ENCODE measurements at regions not wholly inside any gene's neighbourhood (a gene's known extent, or its start where the extent isn't known, plus 50 kb on each side); places are given as distances from the start of the nearest gene placed in this dataset.
A peak's percentile ranks its signal among the peaks of the same experiment; 100 is the strongest.

DNA sequence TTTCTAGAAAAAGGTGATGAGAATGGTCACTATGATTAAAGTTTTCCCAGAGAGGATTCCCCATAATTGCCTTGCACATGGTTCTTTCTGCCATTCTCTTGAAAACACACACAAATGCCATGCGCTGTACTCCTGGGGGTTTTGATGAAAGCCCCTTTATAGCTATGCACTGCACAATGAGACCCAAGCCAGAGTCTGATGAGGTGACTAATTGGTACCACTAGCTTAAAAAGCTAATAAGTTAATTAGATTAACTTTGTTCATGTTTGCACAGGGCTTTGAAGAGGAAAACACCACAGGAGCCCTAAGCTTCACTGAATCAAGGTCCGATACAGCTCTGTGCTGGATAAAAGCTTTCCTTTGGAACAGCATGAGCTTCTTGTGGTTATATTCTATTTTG, 132.2 kb downstream of the NKX6-1 start:
- no peaks in the 10 kb centered on the region for H3K27me3 Mint-ChIP-seq (ENCODE audit: unreplicated experiment)
- peaks cover 17% of the 10 kb centered on the region for H3K4me1 Mint-ChIP-seq (ENCODE audit: low read depth, unreplicated experiment)
- no peak for DNase-seq
- H3K9me3 Mint-ChIP-seq (ENCODE audit: unreplicated experiment) = peaks cover 2% of the 10 kb centered on the region
- H3K36me3 Mint-ChIP-seq (ENCODE audit: unreplicated experiment) = no peaks in the 10 kb centered on the region
- no peak overlapping the region for H3K4me3 Mint-ChIP-seq (ENCODE audit: unreplicated experiment)
- TF ChIP-seq, protein P1, sequence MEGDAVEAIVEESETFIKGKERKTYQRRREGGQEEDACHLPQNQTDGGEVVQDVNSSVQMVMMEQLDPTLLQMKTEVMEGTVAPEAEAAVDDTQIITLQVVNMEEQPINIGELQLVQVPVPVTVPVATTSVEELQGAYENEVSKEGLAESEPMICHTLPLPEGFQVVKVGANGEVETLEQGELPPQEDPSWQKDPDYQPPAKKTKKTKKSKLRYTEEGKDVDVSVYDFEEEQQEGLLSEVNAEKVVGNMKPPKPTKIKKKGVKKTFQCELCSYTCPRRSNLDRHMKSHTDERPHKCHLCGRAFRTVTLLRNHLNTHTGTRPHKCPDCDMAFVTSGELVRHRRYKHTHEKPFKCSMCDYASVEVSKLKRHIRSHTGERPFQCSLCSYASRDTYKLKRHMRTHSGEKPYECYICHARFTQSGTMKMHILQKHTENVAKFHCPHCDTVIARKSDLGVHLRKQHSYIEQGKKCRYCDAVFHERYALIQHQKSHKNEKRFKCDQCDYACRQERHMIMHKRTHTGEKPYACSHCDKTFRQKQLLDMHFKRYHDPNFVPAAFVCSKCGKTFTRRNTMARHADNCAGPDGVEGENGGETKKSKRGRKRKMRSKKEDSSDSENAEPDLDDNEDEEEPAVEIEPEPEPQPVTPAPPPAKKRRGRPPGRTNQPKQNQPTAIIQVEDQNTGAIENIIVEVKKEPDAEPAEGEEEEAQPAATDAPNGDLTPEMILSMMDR (IDR thresholded peaks at IDR 0.05; ENCODE audit: partially characterized antibody, unreplicated experiment) = no peak
- no peak overlapping the region for H3K27ac Mint-ChIP-seq (ENCODE audit: unreplicated experiment)

DNA sequence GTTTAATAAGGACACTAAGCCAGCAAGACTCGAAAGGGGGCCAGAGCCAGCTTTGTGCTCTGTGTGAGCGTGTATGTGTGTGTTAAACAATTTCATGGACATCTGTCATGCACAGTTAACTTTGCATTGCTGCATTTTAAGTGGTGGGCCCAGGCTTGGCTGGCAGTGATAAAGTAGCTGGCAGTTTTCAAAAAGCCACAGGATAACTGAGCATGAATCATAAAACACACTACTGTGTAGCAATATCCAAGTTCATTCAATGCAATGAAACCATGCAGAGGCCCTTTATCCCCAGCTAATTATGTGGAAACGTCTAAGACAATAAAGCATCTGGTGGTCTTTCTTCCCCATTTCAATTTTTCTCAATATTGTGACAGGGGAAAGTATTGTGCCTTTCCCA, 132.9 kb downstream of the NKX6-1 start:
- Mint-ChIP-seq H3K27ac (ENCODE audit: unreplicated experiment) (no peak overlapping the region), H3K36me3 (ENCODE audit: unreplicated experiment) (no peaks in the 10 kb centered on the region), H3K4me3 (ENCODE audit: unreplicated experiment) (no peak overlapping the region), H3K27me3 (ENCODE audit: unreplicated experiment) (no peaks in the 10 kb centered on the region), H3K9me3 (ENCODE audit: unreplicated experiment) (peaks cover 2% of the 10 kb centered on the region), H3K4me1 (ENCODE audit: low read depth, unreplicated experiment) (peaks cover 17% of the 10 kb centered on the region)
- no peak for DNase-seq
- TF ChIP-seq, protein P1 (IDR thresholded peaks at IDR 0.05; ENCODE audit: partially characterized antibody, unreplicated experiment) = no peak

DNA sequence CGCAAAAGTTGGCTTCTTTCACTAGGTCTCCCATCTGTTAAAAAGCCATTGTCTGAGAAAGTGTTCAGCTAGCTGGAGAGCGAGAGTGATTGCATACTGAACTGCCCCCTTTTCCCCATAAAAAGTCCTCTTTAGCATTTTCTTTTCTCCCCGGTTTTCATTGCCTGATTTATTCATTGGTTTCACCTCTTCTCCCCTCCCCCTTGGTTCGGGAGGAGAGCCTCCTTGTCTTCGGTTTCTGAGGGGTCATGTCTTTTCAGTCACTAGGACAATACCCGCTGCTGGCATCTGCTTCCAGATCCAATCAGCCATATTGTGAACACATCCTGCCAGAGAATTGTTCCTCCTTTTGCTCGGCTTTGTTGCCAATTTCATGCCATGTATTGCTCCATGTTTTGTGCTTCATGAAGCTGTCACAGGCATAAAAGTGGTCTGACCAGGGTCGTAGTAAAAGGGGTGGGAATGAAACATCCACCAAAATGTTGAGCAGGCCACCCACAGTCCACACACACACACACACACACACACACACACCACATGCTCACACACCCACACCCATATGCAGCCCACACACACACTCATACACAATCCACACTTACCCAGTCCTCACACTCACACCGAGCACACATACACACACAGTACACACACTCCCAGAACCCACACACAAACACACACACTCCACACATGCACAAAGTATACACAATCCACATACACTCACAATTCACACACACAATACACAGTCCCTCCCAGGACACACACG, 136.0 kb downstream of the NKX6-1 start:
- Mint-ChIP-seq H3K4me3 (ENCODE audit: unreplicated experiment) (no peak overlapping the region), H3K4me1 (ENCODE audit: low read depth, unreplicated experiment) (peaks cover 17% of the 10 kb centered on the region)

DNA sequence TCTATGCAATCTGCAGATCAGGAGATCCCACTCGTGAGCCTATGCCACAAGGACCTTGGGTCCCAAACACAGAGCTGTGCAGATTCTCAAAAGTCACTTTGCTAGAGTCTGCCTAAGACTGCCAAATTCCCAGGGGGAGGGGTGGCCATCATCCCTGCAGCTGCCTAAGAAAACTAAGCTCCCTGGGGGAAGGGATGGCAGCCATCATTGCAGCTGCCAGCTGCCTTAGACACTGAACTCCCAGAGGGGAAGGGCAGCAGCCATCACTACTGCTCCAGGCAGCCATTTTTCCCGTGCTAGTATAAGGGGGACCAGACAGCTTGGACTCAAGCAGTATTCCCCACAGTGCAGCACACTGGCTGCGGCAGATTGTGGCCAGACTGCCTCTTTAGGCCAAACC, 156.9 kb downstream of the NKX6-1 start:
- Mint-ChIP-seq H3K9me3 (ENCODE audit: unreplicated experiment) (peaks cover 11% of the 10 kb centered on the region), H3K27me3 (ENCODE audit: unreplicated experiment) (peaks cover 3% of the 10 kb centered on the region), H3K36me3 (ENCODE audit: unreplicated experiment) (peaks cover 38% of the 10 kb centered on the region), H3K4me3 (ENCODE audit: unreplicated experiment) (no peak overlapping the region), H3K27ac (ENCODE audit: unreplicated experiment) (no peak overlapping the region), H3K4me1 (ENCODE audit: low read depth, unreplicated experiment) (no peaks in the 10 kb centered on the region)
- peak; percentile 23 for DNase-seq
- TF ChIP-seq, protein P1 (IDR thresholded peaks at IDR 0.05; ENCODE audit: partially characterized antibody, unreplicated experiment) = no peak

More for the DNA sequence above, 136.0 kb downstream of the NKX6-1 start:
- H3K36me3 Mint-ChIP-seq (ENCODE audit: unreplicated experiment) = no peaks in the 10 kb centered on the region
- TF ChIP-seq, protein P1 (IDR thresholded peaks at IDR 0.05; ENCODE audit: partially characterized antibody, unreplicated experiment) = no peak
- peaks cover 4% of the 10 kb centered on the region for H3K9me3 Mint-ChIP-seq (ENCODE audit: unreplicated experiment)
- no peak for DNase-seq
- H3K27me3 Mint-ChIP-seq (ENCODE audit: unreplicated experiment) = no peaks in the 10 kb centered on the region
- no peak overlapping the region for H3K27ac Mint-ChIP-seq (ENCODE audit: unreplicated experiment)

DNA sequence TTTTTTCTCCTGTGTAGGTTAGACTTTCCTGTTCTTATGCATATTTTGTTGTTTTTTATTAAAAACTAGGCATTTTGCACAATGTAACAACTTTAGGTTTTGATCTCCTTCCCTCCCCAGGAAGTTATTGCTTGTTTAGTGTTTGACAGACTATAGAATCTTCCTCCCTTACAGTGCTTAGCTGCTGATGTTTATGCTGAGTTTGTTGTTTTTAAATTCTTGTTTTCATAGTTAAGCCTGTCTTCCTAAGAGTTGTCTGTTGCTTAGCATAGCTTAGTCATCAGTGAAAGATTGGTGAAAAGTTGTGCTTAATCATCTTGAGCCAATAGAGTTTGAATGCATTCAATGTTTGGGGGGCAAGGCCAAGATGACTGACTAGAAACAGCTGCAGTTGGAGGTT, 157.5 kb downstream of the NKX6-1 start:
- Mint-ChIP-seq H3K27ac (ENCODE audit: unreplicated experiment) (peak overlapping the region; percentile 19), H3K9me3 (ENCODE audit: unreplicated experiment) (peaks cover 13% of the 10 kb centered on the region), H3K36me3 (ENCODE audit: unreplicated experiment) (peaks cover 38% of the 10 kb centered on the region), H3K4me1 (ENCODE audit: low read depth, unreplicated experiment) (no peaks in the 10 kb centered on the region), H3K4me3 (ENCODE audit: unreplicated experiment) (no peak overlapping the region), H3K27me3 (ENCODE audit: unreplicated experiment) (peaks cover 2% of the 10 kb centered on the region)
- no peak for DNase-seq
- TF ChIP-seq, protein P1 (IDR thresholded peaks at IDR 0.05; ENCODE audit: partially characterized antibody, unreplicated experiment) = no peak
